ENCODE measurements at regions not wholly inside any gene's neighbourhood (a gene's known extent, or its start where the extent isn't known, plus 50 kb on each side); places are given as distances from the start of the nearest gene placed in this dataset.

DNA sequence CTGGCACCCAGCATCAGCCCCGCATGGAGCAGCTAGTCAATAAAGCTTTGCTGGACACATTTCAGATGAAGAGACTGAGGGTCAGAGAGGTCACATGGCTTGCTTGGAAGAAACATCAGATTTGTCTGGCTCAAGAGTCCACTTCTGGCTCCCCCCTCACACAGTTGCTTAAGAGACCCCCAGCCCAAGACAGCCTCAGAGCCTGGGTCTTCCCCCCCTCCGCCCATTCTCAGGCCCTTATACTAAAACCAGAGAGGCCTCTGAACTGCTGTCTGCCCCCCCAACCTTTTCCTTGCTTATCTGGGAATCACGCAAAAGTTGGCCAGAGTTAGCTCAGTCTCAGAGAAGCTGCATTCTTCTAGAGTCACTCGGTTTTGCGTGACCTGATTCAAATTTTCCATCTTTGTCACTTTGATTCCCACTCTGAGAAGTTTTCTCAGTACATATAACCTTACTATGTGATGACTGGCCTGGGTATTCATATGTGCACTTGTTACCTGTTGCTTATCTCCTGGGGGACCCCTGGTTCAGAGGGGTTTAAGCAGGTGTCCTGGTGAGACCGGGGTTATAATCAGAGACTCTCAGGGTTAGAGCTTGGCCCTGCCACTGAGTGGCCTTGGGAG is 145.4 kb upstream of the IER5L start:
- TF ChIP-seq EZH2 (IDR thresholded peaks at IDR 0.05; ENCODE audit: insufficient read depth, poor library complexity, severe bottlenecking) = no peak
- no peak for TF ChIP-seq EZH2phosphoT487 (IDR thresholded peaks at IDR 0.05; ENCODE audit: insufficient read depth, low read depth)

Measured in GM23248 (cell line).